Body of pancreas (tissue), 4 donors: ENCODE measurements at regions not wholly inside any gene's neighbourhood (a gene's known extent, or its start where the extent isn't known, plus 50 kb on each side); places are given as distances from the start of the nearest gene placed in this dataset.

Experiments
- ATAC-seq: fragments of 150-250 bp; one replicate; pipeline ENCODE4 v1.9.1; 2016
- DNase-seq, 4 donors: peaks; one replicate each; pipeline ENCODE4 v3.0.0-alpha.2; 2019
- H3K27ac ChIP-seq, 4 donors: fragments of 200-600 bp; sonication (generic); 1 replicate in 3 of 4; 2 replicates in 1 of 4; pipeline versions ENCODE4 v1.5.1 to v1.6.1; 2016 to 2019; ENCODE audit warnings: mild to moderate bottlenecking in 1 of 4, mixed read lengths in 1 of 4, moderate library complexity in 1 of 4
- H3K27me3 ChIP-seq, 2 donors: fragments of 200-600 bp; sonication (generic); one replicate each; pipeline ENCODE4 v1.6.0; 2016; ENCODE audit warnings: mild to moderate bottlenecking in 1 of 2
- H3K36me3 ChIP-seq, 2 donors: fragments of 200-600 bp; sonication (generic); replicated peaks in 1 of 2; 2 replicates each; pipeline ENCODE4 v1.5.1; 2016; ENCODE audit warnings: low read depth in 2 of 2; ENCODE audit not compliant: insufficient read depth in 1 of 2
- H3K4me1 ChIP-seq: fragments of 200-600 bp; sonication (generic); one replicate; pipeline ENCODE4 v1.6.0; 2016
- H3K4me3 ChIP-seq, 2 donors: fragments of 200-600 bp; sonication (generic); 1 replicate in 1 of 2; 2 replicates in 1 of 2; pipeline ENCODE4 v1.5.1; 2016 to 2019
- H3K9me3 ChIP-seq, 3 donors: fragments of 200-600 bp; sonication (generic); 1 replicate in 2 of 3; 2 replicates in 1 of 3; pipeline ENCODE4 v1.5.1; 2016
- CTCF ChIP-seq, 7 experiments: fragments of 450-650 bp in 4 of 7; fragments of 200-600 bp in 3 of 7; sonication (generic) in 3 of 7; IDR thresholded peaks; one replicate each; pipeline ENCODE4 v1.5.1; 2016 to 2019; ENCODE audit warnings: antibody characterized with exemption in 7 of 7
- POLR2A ChIP-seq, 3 donors: fragments of 450-650 bp; IDR thresholded peaks; one replicate each; pipeline ENCODE4 v1.6.1; 2016; ENCODE audit warnings: antibody characterized with exemption in 3 of 3, mild to moderate bottlenecking in 2 of 3
- WGBS, 2 donors: methylation state at CpG; one replicate each; pipeline ENCODE4 v1.1.5; 2017; 5-methylcytosine and 5-hydroxymethylcytosine counted together
- intact Hi-C: fragments of 100-400 bp; cut with DNase I; formaldehyde crosslinking; loops from one replicate; pipeline ENCODE4 v1.15.1; 2023

- intact Hi-C loops = no loop called here
These were observed 62.7 kb upstream of the TAF1B start for GRCh38 chr2:9780368-9781130.

DNA sequence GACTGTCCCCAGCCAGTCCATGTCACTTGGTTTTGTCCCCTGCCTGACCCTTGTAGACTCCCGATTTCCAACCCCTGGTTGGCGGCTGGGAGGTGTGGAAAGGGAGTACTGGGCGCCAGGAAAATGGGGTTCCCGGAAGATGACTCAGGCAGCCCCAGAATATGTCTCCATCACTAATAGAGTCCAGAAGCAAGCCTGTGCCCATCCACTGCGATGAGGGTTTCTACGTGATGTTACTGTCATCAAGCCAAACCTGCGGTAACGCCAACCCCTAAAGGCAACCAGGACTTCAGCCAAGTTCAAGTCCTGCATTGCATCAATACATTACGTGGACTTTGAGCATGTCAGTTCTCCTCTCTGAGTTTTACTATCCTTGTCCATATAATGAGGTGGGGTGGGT is 62.0 kb upstream of the TAF1B start:
- intact Hi-C loops = no loop called here
- TF ChIP-seq POLR2A (IDR thresholded peaks at IDR 0.05) = no peak
- no peak for TF ChIP-seq CTCF (IDR thresholded peaks at IDR 0.05)
- H3K4me1 ChIP-seq = no peaks in the 10 kb centered on the region
- no peaks in the 10 kb centered on the region for H3K27me3 ChIP-seq
- ATAC-seq (no peak), DNase-seq (no peak)
- H3K36me3 ChIP-seq = no peaks in the 10 kb centered on the region
- H3K27ac ChIP-seq = no peak overlapping the region
- H3K4me3 ChIP-seq = no peak overlapping the region
- no peaks in the 10 kb centered on the region for H3K9me3 ChIP-seq
- WGBS, 2 donors = 77 to 84% methylated on average over 4 to 9 of the region's 9 CpGs

More at GRCh38 chr2:9780368-9781130, 62.7 kb upstream of the TAF1B start:
- Histone ChIP-seq H3K4me1 (no peaks in the 10 kb centered on the region), H3K36me3 (no peaks in the 10 kb centered on the region), H3K9me3 (no peaks in the 10 kb centered on the region), H3K27ac (no peak overlapping the region), H3K4me3 (no peak overlapping the region), H3K27me3 (no peaks in the 10 kb centered on the region)
- no peak for DNase-seq
- no peak for TF ChIP-seq POLR2A (IDR thresholded peaks at IDR 0.05)
- no peak for TF ChIP-seq CTCF (IDR thresholded peaks at IDR 0.05)
- WGBS, 2 donors = 78 to 79% methylated on average over 5 to 10 of the region's 10 CpGs
- ATAC-seq = no peak

- intact Hi-C loops = no loop called here
- Histone ChIP-seq H3K36me3 (no peaks in the 10 kb centered on the region), H3K27ac (no peak overlapping the region), H3K4me3 (no peak overlapping the region), H3K9me3 (no peaks in the 10 kb centered on the region), H3K4me1 (no peaks in the 10 kb centered on the region), H3K27me3 (no peaks in the 10 kb centered on the region)
- TF ChIP-seq CTCF (IDR thresholded peaks at IDR 0.05) (peak in 4 of 7 experiments; percentile 17 to 47 (median 30)), POLR2A (IDR thresholded peaks at IDR 0.05) (no peak)
- ATAC-seq = peak; percentile 35
- DNase-seq = no peak
- WGBS, 2 donors = 41 to 59% methylated on average over 8 of the region's 8 CpGs
These were observed 61.0 kb upstream of the TAF1B start for GRCh38 chr2:9782197-9782719.

DNA sequence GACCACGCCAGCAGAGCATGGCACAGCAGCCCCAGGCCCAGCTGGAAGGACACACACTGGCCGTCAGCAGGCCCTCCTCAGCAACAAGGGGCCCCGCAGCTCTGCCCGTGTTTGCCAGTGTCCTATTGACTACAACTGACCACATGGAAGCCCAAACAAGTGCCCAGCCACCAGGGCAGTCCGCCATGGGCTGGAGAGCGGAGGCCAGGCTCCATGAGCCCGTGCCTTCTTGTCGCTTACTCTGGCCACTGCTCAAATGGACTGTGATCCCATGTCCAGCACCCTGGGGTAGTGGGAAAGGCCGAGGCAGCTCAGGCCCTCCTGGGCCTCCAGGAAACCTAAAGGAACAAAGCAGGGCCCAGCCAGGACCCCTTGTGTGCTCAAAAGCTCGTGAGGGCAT is 53.9 kb upstream of the TAF1B start:
- H3K4me3 ChIP-seq = no peak overlapping the region
- no peaks in the 10 kb centered on the region for H3K9me3 ChIP-seq
- H3K36me3 ChIP-seq = no peaks in the 10 kb centered on the region
- H3K27ac ChIP-seq = no peak overlapping the region
- no peak for DNase-seq
- TF ChIP-seq CTCF (IDR thresholded peaks at IDR 0.05) (no peak), POLR2A (IDR thresholded peaks at IDR 0.05) (no peak)
- intact Hi-C loops = no loop called here
- H3K27me3 ChIP-seq = no peaks in the 10 kb centered on the region
- WGBS, 2 donors = 81 to 88% methylated on average over 7 to 10 of the region's 10 CpGs
- peaks cover 8% of the 10 kb centered on the region for H3K4me1 ChIP-seq
- no peak for ATAC-seq
